B cell (primary cell): ENCODE measurements at regions not wholly inside any gene's neighbourhood (a gene's known extent, or its start where the extent isn't known, plus 50 kb on each side); places are given as distances from the start of the nearest gene placed in this dataset.

Experiments used
- EZH2 ChIP-seq: IDR thresholded peaks from 2 replicates; pipeline ENCODE4 v1.6.1; 2012; ENCODE audit warnings: borderline replicate concordance, low read depth, mild to moderate bottlenecking, moderate library complexity, low read length; ENCODE audit not compliant: insufficient read depth, poor library complexity, severe bottlenecking
- TF ChIP-seq, protein P1 (sequence below): fragments of 200-600 bp; IDR thresholded peaks from one replicate; pipeline ENCODE4 v1.8.0; 2022; ENCODE audit warnings: antibody characterized with exemption, mild to moderate bottlenecking

GRCh38 chr20:39974966-39975501 lies 714.0 kb downstream of the MAFB start:
- TF ChIP-seq, protein P1, sequence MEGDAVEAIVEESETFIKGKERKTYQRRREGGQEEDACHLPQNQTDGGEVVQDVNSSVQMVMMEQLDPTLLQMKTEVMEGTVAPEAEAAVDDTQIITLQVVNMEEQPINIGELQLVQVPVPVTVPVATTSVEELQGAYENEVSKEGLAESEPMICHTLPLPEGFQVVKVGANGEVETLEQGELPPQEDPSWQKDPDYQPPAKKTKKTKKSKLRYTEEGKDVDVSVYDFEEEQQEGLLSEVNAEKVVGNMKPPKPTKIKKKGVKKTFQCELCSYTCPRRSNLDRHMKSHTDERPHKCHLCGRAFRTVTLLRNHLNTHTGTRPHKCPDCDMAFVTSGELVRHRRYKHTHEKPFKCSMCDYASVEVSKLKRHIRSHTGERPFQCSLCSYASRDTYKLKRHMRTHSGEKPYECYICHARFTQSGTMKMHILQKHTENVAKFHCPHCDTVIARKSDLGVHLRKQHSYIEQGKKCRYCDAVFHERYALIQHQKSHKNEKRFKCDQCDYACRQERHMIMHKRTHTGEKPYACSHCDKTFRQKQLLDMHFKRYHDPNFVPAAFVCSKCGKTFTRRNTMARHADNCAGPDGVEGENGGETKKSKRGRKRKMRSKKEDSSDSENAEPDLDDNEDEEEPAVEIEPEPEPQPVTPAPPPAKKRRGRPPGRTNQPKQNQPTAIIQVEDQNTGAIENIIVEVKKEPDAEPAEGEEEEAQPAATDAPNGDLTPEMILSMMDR = no peak
- TF ChIP-seq EZH2 = no peak
